ENCODE measurements at regions not wholly inside any gene's neighbourhood (a gene's known extent, or its start where the extent isn't known, plus 50 kb on each side); places are given as distances from the start of the nearest gene placed in this dataset.

GRCh38 chr7:156305351-156305750 lies 335.2 kb upstream of the RNF32 start:
- BruUV-seq (replicated peaks), result no TSS peak
- no peak overlapping the region for H3K4me2 ChIP-seq (ENCODE audit: low read depth, low read length)
- ChIA-PET CTCF (ENCODE audit: low intra/inter-chr PET ratio, low total read pairs) (no interaction called here), POLR2A (no interaction called here)
- H3K4me1 ChIP-seq (ENCODE audit: insufficient read depth, low read length), result no peaks in the 10 kb centered on the region
- no peaks in the 10 kb centered on the region for H3K9me3 ChIP-seq (ENCODE audit: low read length)
- 36% methylated on average over 9 of the region's 10 CpGs for WGBS (ENCODE audit: low lambda C conversion rate)
- no peak overlapping the region for H3K4me3 ChIP-seq (replicated peaks in 1 of 3; ENCODE audit: insufficient read depth in 1 of 3, low read depth in 2 of 3, low read length in 3 of 3)
- no peaks in the 10 kb centered on the region for H3K36me3 ChIP-seq (replicated peaks in 1 of 2; ENCODE audit: control insufficient read depth in 1 of 2, insufficient read depth in 2 of 2, low read length in 2 of 2)
- ATAC-seq, result no peak
- H3K79me2 ChIP-seq (ENCODE audit: insufficient read depth, low read length), result no peaks in the 10 kb centered on the region
- intact Hi-C loops (cut with micrococcal nuclease; ENCODE audit: unreplicated experiment), result no loop called here
- no peak for FAIRE-seq
- H2AFZ ChIP-seq (ENCODE audit: low read length), result no peak overlapping the region
- peaks cover 1 to 35% of the 10 kb centered on the region in 2 experiments; a peak in 3 of 5 replicates for H3K27me3 ChIP-seq (ENCODE audit: control insufficient read depth in 1 of 2, insufficient read depth in 2 of 2, low read length in 2 of 2)
- TF ChIP-seq KDM3A (CRISPR knock-in tag; IDR thresholded peaks at IDR 0.05; ENCODE audit: low read depth) (no peak), SALL1 (CRISPR knock-in tag; IDR thresholded peaks at IDR 0.05) (no peak), KLF12 (CRISPR knock-in tag; IDR thresholded peaks at IDR 0.05; ENCODE audit: borderline replicate concordance) (no peak), ASH2L (IDR thresholded peaks at IDR 0.05; ENCODE audit: insufficient read length, low read depth, low read length) (no peak), BCL6 (CRISPR knock-in tag; IDR thresholded peaks at IDR 0.05) (no peak), ZNF333 (CRISPR knock-in tag; IDR thresholded peaks at IDR 0.05; ENCODE audit: borderline replicate concordance) (no peak), SIN3B (IDR thresholded peaks at IDR 0.05; ENCODE audit: low read length) (no peak), SMYD3 (CRISPR knock-in tag; IDR thresholded peaks at IDR 0.05) (no peak), ETV5 (CRISPR knock-in tag; IDR thresholded peaks at IDR 0.05; ENCODE audit: borderline replicate concordance) (no peak)
- TF ChIP-seq, protein P1, sequence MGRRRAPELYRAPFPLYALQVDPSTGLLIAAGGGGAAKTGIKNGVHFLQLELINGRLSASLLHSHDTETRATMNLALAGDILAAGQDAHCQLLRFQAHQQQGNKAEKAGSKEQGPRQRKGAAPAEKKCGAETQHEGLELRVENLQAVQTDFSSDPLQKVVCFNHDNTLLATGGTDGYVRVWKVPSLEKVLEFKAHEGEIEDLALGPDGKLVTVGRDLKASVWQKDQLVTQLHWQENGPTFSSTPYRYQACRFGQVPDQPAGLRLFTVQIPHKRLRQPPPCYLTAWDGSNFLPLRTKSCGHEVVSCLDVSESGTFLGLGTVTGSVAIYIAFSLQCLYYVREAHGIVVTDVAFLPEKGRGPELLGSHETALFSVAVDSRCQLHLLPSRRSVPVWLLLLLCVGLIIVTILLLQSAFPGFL (CRISPR knock-in tag; IDR thresholded peaks at IDR 0.05), result no peak
- TF ChIP-seq, protein P2, sequence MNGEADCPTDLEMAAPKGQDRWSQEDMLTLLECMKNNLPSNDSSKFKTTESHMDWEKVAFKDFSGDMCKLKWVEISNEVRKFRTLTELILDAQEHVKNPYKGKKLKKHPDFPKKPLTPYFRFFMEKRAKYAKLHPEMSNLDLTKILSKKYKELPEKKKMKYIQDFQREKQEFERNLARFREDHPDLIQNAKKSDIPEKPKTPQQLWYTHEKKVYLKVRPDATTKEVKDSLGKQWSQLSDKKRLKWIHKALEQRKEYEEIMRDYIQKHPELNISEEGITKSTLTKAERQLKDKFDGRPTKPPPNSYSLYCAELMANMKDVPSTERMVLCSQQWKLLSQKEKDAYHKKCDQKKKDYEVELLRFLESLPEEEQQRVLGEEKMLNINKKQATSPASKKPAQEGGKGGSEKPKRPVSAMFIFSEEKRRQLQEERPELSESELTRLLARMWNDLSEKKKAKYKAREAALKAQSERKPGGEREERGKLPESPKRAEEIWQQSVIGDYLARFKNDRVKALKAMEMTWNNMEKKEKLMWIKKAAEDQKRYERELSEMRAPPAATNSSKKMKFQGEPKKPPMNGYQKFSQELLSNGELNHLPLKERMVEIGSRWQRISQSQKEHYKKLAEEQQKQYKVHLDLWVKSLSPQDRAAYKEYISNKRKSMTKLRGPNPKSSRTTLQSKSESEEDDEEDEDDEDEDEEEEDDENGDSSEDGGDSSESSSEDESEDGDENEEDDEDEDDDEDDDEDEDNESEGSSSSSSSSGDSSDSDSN (CRISPR knock-in tag; IDR thresholded peaks at IDR 0.05), result no peak
- H3K27ac ChIP-seq (ENCODE audit: extremely low read length, insufficient read depth, low read length), result no peak overlapping the region
- in situ Hi-C loops (cut with HindIII; ENCODE audit: extremely low pct_ligation_motif_present, low pct_unique_long_range_greater_than_20kb), result no loop called here
- DNase-seq (ENCODE audit: low spot score), result no peak
- no peak overlapping the region for H3K9ac ChIP-seq (ENCODE audit: insufficient read depth, low read depth, low read length)
- H4K20me1 ChIP-seq (ENCODE audit: insufficient read depth, low read length), result no peaks in the 10 kb centered on the region

Data from HepG2 (cell line).